ENCODE measurements at regions not wholly inside any gene's neighbourhood (a gene's known extent, or its start where the extent isn't known, plus 50 kb on each side); places are given as distances from the start of the nearest gene placed in this dataset.

- Histone ChIP-seq H3K27ac (ENCODE audit: low read depth, low read length) (no peak overlapping the region), H3K36me3 (ENCODE audit: control insufficient read depth, insufficient read depth, low read length) (no peaks in the 10 kb centered on the region), H3K4me1 (ENCODE audit: control insufficient read depth, insufficient read depth, low read length) (no peaks in the 10 kb centered on the region), H3K27me3 (ENCODE audit: control insufficient read depth, insufficient read depth, low read length) (peaks cover 4% of the 10 kb centered on the region), H3K9ac (ENCODE audit: low read length) (no peak overlapping the region), H3K4me3 (ENCODE audit: low read length) (no peak overlapping the region)
These were observed 664.4 kb downstream of the PTPRU start for GRCh38 chr1:29900712-29901111.

- H3K4me3 ChIP-seq (ENCODE audit: low read length), result no peak overlapping the region
- no peak overlapping the region for H3K9ac ChIP-seq (ENCODE audit: low read length)
- no peak overlapping the region for H3K27ac ChIP-seq (ENCODE audit: low read depth, low read length)
- H3K27me3 ChIP-seq (ENCODE audit: control insufficient read depth, insufficient read depth, low read length), result peaks cover 4% of the 10 kb centered on the region
- H3K4me1 ChIP-seq (ENCODE audit: control insufficient read depth, insufficient read depth, low read length), result no peaks in the 10 kb centered on the region
- no peaks in the 10 kb centered on the region for H3K36me3 ChIP-seq (ENCODE audit: control insufficient read depth, insufficient read depth, low read length)
These were observed 663.9 kb downstream of the PTPRU start for GRCh38 chr1:29900104-29900679.

GRCh38 chr1:29896791-29897714 is 660.7 kb downstream of the PTPRU start:
- Histone ChIP-seq H3K4me1 (ENCODE audit: control insufficient read depth, insufficient read depth, low read length) (no peaks in the 10 kb centered on the region), H3K4me3 (ENCODE audit: low read length) (no peak overlapping the region), H3K27me3 (ENCODE audit: control insufficient read depth, insufficient read depth, low read length) (no peaks in the 10 kb centered on the region), H3K36me3 (ENCODE audit: control insufficient read depth, insufficient read depth, low read length) (no peaks in the 10 kb centered on the region), H3K9ac (ENCODE audit: low read length) (no peak overlapping the region), H3K27ac (ENCODE audit: low read depth, low read length) (no peak overlapping the region)

GRCh38 chr1:29896300-29896699 is 660.0 kb downstream of the PTPRU start:
- Histone ChIP-seq H3K27ac (ENCODE audit: low read depth, low read length) (no peak overlapping the region), H3K27me3 (ENCODE audit: control insufficient read depth, insufficient read depth, low read length) (no peaks in the 10 kb centered on the region), H3K4me1 (ENCODE audit: control insufficient read depth, insufficient read depth, low read length) (no peaks in the 10 kb centered on the region), H3K4me3 (ENCODE audit: low read length) (no peak overlapping the region), H3K36me3 (ENCODE audit: control insufficient read depth, insufficient read depth, low read length) (no peaks in the 10 kb centered on the region), H3K9ac (ENCODE audit: low read length) (no peak overlapping the region)

- Histone ChIP-seq H3K27me3 (ENCODE audit: control insufficient read depth, insufficient read depth, low read length) (no peaks in the 10 kb centered on the region), H3K4me1 (ENCODE audit: control insufficient read depth, insufficient read depth, low read length) (no peaks in the 10 kb centered on the region), H3K36me3 (ENCODE audit: control insufficient read depth, insufficient read depth, low read length) (no peaks in the 10 kb centered on the region), H3K27ac (ENCODE audit: low read depth, low read length) (no peak overlapping the region), H3K4me3 (ENCODE audit: low read length) (no peak overlapping the region), H3K9ac (ENCODE audit: low read length) (no peak overlapping the region)
These were observed 658.9 kb downstream of the PTPRU start for GRCh38 chr1:29895201-29895600.

- Histone ChIP-seq H3K27me3 (ENCODE audit: control insufficient read depth, insufficient read depth, low read length) (no peaks in the 10 kb centered on the region), H3K36me3 (ENCODE audit: control insufficient read depth, insufficient read depth, low read length) (no peaks in the 10 kb centered on the region), H3K9ac (ENCODE audit: low read length) (no peak overlapping the region), H3K27ac (ENCODE audit: low read depth, low read length) (no peak overlapping the region), H3K4me3 (ENCODE audit: low read length) (no peak overlapping the region), H3K4me1 (ENCODE audit: control insufficient read depth, insufficient read depth, low read length) (no peaks in the 10 kb centered on the region)
These were observed 658.0 kb downstream of the PTPRU start for GRCh38 chr1:29894311-29894710.

- Histone ChIP-seq H3K27ac (ENCODE audit: low read depth, low read length) (no peak overlapping the region), H3K4me3 (ENCODE audit: low read length) (no peak overlapping the region), H3K4me1 (ENCODE audit: control insufficient read depth, insufficient read depth, low read length) (no peaks in the 10 kb centered on the region), H3K27me3 (ENCODE audit: control insufficient read depth, insufficient read depth, low read length) (no peaks in the 10 kb centered on the region), H3K36me3 (ENCODE audit: control insufficient read depth, insufficient read depth, low read length) (no peaks in the 10 kb centered on the region), H3K9ac (ENCODE audit: low read length) (no peak overlapping the region)
These were observed 657.5 kb downstream of the PTPRU start for GRCh38 chr1:29893806-29894205.

GRCh38 chr1:29893046-29893723 is 656.9 kb downstream of the PTPRU start:
- H3K4me1 ChIP-seq (ENCODE audit: control insufficient read depth, insufficient read depth, low read length), result no peaks in the 10 kb centered on the region

GRCh38 chr1:29892247-29892646 is 655.9 kb downstream of the PTPRU start:
- no peak overlapping the region for H3K4me3 ChIP-seq (ENCODE audit: low read length)
- no peaks in the 10 kb centered on the region for H3K36me3 ChIP-seq (ENCODE audit: control insufficient read depth, insufficient read depth, low read length)
- no peaks in the 10 kb centered on the region for H3K27me3 ChIP-seq (ENCODE audit: control insufficient read depth, insufficient read depth, low read length)
- H3K27ac ChIP-seq (ENCODE audit: low read depth, low read length), result no peak overlapping the region
- no peak overlapping the region for H3K9ac ChIP-seq (ENCODE audit: low read length)
- no peaks in the 10 kb centered on the region for H3K4me1 ChIP-seq (ENCODE audit: control insufficient read depth, insufficient read depth, low read length)

More at GRCh38 chr1:29893046-29893723, 656.9 kb downstream of the PTPRU start:
- Histone ChIP-seq H3K36me3 (ENCODE audit: control insufficient read depth, insufficient read depth, low read length) (no peaks in the 10 kb centered on the region), H3K27ac (ENCODE audit: low read depth, low read length) (no peak overlapping the region), H3K27me3 (ENCODE audit: control insufficient read depth, insufficient read depth, low read length) (no peaks in the 10 kb centered on the region), H3K9ac (ENCODE audit: low read length) (no peak overlapping the region), H3K4me3 (ENCODE audit: low read length) (no peak overlapping the region)

GRCh38 chr1:29890201-29890959 is 654.1 kb downstream of the PTPRU start:
- no peak overlapping the region for H3K9ac ChIP-seq (ENCODE audit: low read length)
- no peaks in the 10 kb centered on the region for H3K4me1 ChIP-seq (ENCODE audit: control insufficient read depth, insufficient read depth, low read length)
- no peak overlapping the region for H3K4me3 ChIP-seq (ENCODE audit: low read length)
- H3K36me3 ChIP-seq (ENCODE audit: control insufficient read depth, insufficient read depth, low read length), result no peaks in the 10 kb centered on the region
- no peaks in the 10 kb centered on the region for H3K27me3 ChIP-seq (ENCODE audit: control insufficient read depth, insufficient read depth, low read length)
- no peak overlapping the region for H3K27ac ChIP-seq (ENCODE audit: low read depth, low read length)

GRCh38 chr1:29889776-29890175 is 653.5 kb downstream of the PTPRU start:
- H3K36me3 ChIP-seq (ENCODE audit: control insufficient read depth, insufficient read depth, low read length), result no peaks in the 10 kb centered on the region
- H3K4me3 ChIP-seq (ENCODE audit: low read length), result no peak overlapping the region
- no peaks in the 10 kb centered on the region for H3K27me3 ChIP-seq (ENCODE audit: control insufficient read depth, insufficient read depth, low read length)
- H3K27ac ChIP-seq (ENCODE audit: low read depth, low read length), result no peak overlapping the region
- H3K9ac ChIP-seq (ENCODE audit: low read length), result no peak overlapping the region
- H3K4me1 ChIP-seq (ENCODE audit: control insufficient read depth, insufficient read depth, low read length), result no peaks in the 10 kb centered on the region

GRCh38 chr1:29884740-29885139 is 648.4 kb downstream of the PTPRU start:
- H3K4me3 ChIP-seq (ENCODE audit: low read length), result no peak overlapping the region
- no peak overlapping the region for H3K9ac ChIP-seq (ENCODE audit: low read length)
- no peak overlapping the region for H3K27ac ChIP-seq (ENCODE audit: low read depth, low read length)
- no peaks in the 10 kb centered on the region for H3K36me3 ChIP-seq (ENCODE audit: control insufficient read depth, insufficient read depth, low read length)
- no peaks in the 10 kb centered on the region for H3K27me3 ChIP-seq (ENCODE audit: control insufficient read depth, insufficient read depth, low read length)
- no peaks in the 10 kb centered on the region for H3K4me1 ChIP-seq (ENCODE audit: control insufficient read depth, insufficient read depth, low read length)
